ENCODE measurements at regions not wholly inside any gene's neighbourhood (a gene's known extent, or its start where the extent isn't known, plus 50 kb on each side); places are given as distances from the start of the nearest gene placed in this dataset.

- TF ChIP-seq CTCF (IDR thresholded peaks at IDR 0.05) (no peak), POLR2A (IDR thresholded peaks at IDR 0.05) (no peak)
Observed at GRCh38 chr6:117077300-117077699, 188.1 kb upstream of the VGLL2 start.
